ENCODE measurements at regions not wholly inside any gene's neighbourhood (a gene's known extent, or its start where the extent isn't known, plus 50 kb on each side); places are given as distances from the start of the nearest gene placed in this dataset.

DNA sequence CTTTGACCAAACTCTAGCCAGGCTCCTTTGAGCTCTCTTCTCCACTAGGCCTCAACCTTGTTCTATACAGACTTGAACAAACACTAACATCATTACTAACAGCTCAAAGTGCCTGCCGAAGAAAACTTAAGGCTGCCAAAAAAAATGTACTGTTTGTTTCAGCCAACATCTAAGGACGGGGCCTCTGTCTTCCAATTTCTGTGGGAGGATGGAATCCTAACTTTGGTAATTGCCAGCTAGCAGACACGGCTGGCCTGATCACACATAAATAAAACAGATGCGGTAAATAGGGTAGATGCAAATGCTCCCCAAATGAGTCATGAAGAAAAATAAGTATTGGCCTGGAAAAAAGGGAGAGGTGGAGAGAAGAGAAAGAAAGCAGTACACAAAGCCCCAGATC, 394.3 kb downstream of the TMEM135 start:
- Histone ChIP-seq H2AK5ac (ENCODE audit: low read depth, low read length) (no peak overlapping the region), H3K27ac (ENCODE audit: low read depth, low read length) (no peak overlapping the region), H3K9me3 (ENCODE audit: insufficient read depth in 2 of 2, low read depth in 1 of 2, low read length in 1 of 2) (no peaks in the 10 kb centered on the region), H4K5ac (ENCODE audit: insufficient read length, low read depth, low read length) (no peak overlapping the region), H2BK15ac (ENCODE audit: low read length) (no peak overlapping the region), H3K18ac (ENCODE audit: extremely low read depth, low read length) (no peak overlapping the region), H4K8ac (ENCODE audit: extremely low read depth, insufficient read depth, low read length) (no peak overlapping the region), H2BK5ac (ENCODE audit: low read depth, low read length) (no peak overlapping the region), H2BK120ac (replicated peaks; ENCODE audit: low read depth, low read length) (no peak overlapping the region), H2BK12ac (ENCODE audit: low read depth, low read length) (no peak overlapping the region), H3K56ac (replicated peaks; ENCODE audit: insufficient read length, low read depth, low read length) (no peak overlapping the region), H3K79me1 (ENCODE audit: low read depth, low read length) (no peaks in the 10 kb centered on the region), H3K4ac (replicated peaks; ENCODE audit: insufficient read length, low read depth, low read length) (no peak overlapping the region), H3K23ac (ENCODE audit: insufficient read length) (no peak overlapping the region), H3K4me3 (ENCODE audit: extremely low read depth in 1 of 4, insufficient read depth in 2 of 4, low read depth in 3 of 4, low read length in 4 of 4) (no peak overlapping the region), H3K27me3 (replicated peaks in 1 of 4; ENCODE audit: control insufficient read depth in 3 of 4, extremely low read depth in 1 of 4, insufficient read depth in 3 of 4, low read length in 3 of 4) (no peaks in the 10 kb centered on the region), H4K91ac (replicated peaks; ENCODE audit: insufficient read length, low read length) (no peak overlapping the region), H3K36me3 (ENCODE audit: control insufficient read depth in 2 of 4, insufficient read depth in 4 of 4, low read length in 3 of 4) (no peaks in the 10 kb centered on the region), H2BK20ac (ENCODE audit: low read length) (peak overlapping the region; percentile 13; the same call in 1 of the 2 replicates), H3K4me2 (ENCODE audit: insufficient read depth in 1 of 2, low read depth in 2 of 2, low read length in 2 of 2) (no peak overlapping the region), H2AFZ (ENCODE audit: low read length) (no peak overlapping the region), H3K14ac (ENCODE audit: insufficient read length) (no peak overlapping the region), H3K79me2 (ENCODE audit: control insufficient read depth in 1 of 2, insufficient read depth in 2 of 2, low read length in 2 of 2) (no peaks in the 10 kb centered on the region), H3K9ac (replicated peaks in 1 of 4; ENCODE audit: extremely low read depth in 1 of 4, low read depth in 3 of 4, low read length in 3 of 4) (no peak overlapping the region), H3K4me1 (replicated peaks in 1 of 4; ENCODE audit: control insufficient read depth in 3 of 4, insufficient read depth in 4 of 4, low read length in 3 of 4) (no peaks in the 10 kb centered on the region), H3K23me2 (ENCODE audit: low read depth, low read length) (no peaks in the 10 kb centered on the region), H4K20me1 (replicated peaks in 1 of 2; ENCODE audit: control insufficient read depth in 1 of 2, insufficient read depth in 2 of 2, low read length in 2 of 2) (no peaks in the 10 kb centered on the region)
- DNase-seq (ENCODE audit: low read depth in 1 of 2, low spot score in 2 of 2), result no peak
- ChIA-PET POLR2A (ENCODE audit: partially characterized antibody) (interaction anchor here (0.6 kb wide), 1 partner anchor 905 kb away, joined by 3 read pairs; the partner anchor contains the start of gene CTSC), CTCF (ENCODE audit: partially characterized antibody) (interaction anchor here (0.5 to 4.0 kb wide), 6 partner anchors 10 to 1613 kb away, joined by 3 to 22 read pairs (median 4); no protein-coding TSS in a partner anchor)
- WGBS, 2 experiments (ENCODE audit: extremely low coverage in 1 of 2, insufficient coverage in 1 of 2, insufficient read length in 1 of 2, insufficient replicate concordance in 2 of 2, low coverage in 1 of 2, low lambda C conversion rate in 2 of 2, missing lambda C conversion rate in 1 of 2), result 79% methylated on average over 4 of the region's 4 CpGs; no CpG with 5 or more reads in 1 of the 2 experiments
- FAIRE-seq, result no peak
- TF ChIP-seq CREB1 (IDR thresholded peaks at IDR 0.05) (no peak), GTF2F1 (IDR thresholded peaks at IDR 0.05; ENCODE audit: borderline replicate concordance, low read depth, low read length) (no peak), SAP30 (IDR thresholded peaks at IDR 0.05; ENCODE audit: insufficient read depth, insufficient replicate concordance, low read length) (no peak), SIRT6 (IDR thresholded peaks at IDR 0.05; ENCODE audit: low read length) (no peak), BCL11A (IDR thresholded peaks at IDR 0.05; ENCODE audit: low read depth in 2 of 2, low read length in 2 of 2) (no peak), CEBPB (IDR thresholded peaks at IDR 0.05; ENCODE audit: low read depth, low read length) (no peak), RFX5 (IDR thresholded peaks at IDR 0.05; ENCODE audit: borderline replicate concordance, low read depth, low read length) (no peak), TBP (IDR thresholded peaks at IDR 0.05; ENCODE audit: low read depth, low read length) (no peak), JUN (IDR thresholded peaks at IDR 0.05; ENCODE audit: low read depth, low read length) (no peak)
- TF ChIP-seq, protein P1, sequence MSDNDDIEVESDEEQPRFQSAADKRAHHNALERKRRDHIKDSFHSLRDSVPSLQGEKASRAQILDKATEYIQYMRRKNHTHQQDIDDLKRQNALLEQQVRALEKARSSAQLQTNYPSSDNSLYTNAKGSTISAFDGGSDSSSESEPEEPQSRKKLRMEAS (IDR thresholded peaks at IDR 0.05), result no peak
- TF ChIP-seq, protein P2, sequence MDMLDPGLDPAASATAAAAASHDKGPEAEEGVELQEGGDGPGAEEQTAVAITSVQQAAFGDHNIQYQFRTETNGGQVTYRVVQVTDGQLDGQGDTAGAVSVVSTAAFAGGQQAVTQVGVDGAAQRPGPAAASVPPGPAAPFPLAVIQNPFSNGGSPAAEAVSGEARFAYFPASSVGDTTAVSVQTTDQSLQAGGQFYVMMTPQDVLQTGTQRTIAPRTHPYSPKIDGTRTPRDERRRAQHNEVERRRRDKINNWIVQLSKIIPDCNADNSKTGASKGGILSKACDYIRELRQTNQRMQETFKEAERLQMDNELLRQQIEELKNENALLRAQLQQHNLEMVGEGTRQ (IDR thresholded peaks at IDR 0.05; ENCODE audit: low read length), result no peak
